ENCODE measurements at regions not wholly inside any gene's neighbourhood (a gene's known extent, or its start where the extent isn't known, plus 50 kb on each side); places are given as distances from the start of the nearest gene placed in this dataset.
"Not testable (repeated sequence)": the region's sequence is repeated elsewhere in the genome, so short reads cannot be mapped to it uniquely, and the experiment has no call there.

GRCh38 chrX:13478740-13479451, 90.5 kb upstream of the EGFL6 start:
- no peak for DNase-seq (ENCODE audit: low spot score)

- DNase-seq (ENCODE audit: low spot score), result no peak
Observed at GRCh38 chrX:13476384-13476783, 93.0 kb upstream of the EGFL6 start.

- DNase-seq (ENCODE audit: low spot score), result no peak
Observed at GRCh38 chrX:13474164-13474516, 95.3 kb upstream of the EGFL6 start.

DNA sequence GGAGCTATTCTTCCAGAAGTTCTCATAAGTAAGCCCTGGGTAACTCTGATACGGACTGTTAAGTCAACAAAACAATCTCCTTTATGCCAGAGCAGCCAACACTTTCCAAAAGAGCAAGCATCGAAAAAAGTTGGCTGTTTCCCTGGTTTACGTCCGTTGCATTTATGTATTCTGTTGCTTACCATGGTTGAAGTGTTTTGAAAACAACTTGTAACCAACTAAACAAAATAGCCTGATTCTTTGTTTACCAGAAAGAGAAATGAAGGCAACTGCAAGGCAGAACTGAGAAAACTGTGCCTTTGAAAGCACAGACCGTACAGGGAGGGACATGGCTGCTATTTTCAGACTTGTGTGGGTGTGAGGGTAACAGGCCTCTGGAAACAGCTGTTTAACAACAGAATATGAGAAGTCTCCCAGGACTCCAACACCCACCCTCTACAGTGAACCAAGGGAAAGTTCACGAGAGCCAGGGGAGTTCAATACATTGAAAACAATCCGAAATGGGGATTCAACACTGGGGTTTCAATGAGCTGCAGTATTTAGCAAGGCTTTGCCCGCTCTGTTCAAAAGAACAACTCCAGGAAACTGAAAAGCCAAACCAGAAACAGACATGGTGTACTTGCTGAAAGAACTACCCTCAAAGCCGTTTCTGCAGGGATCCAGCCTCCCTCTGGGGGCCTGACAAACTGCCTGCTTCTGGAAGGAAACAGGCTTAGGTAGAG, 95.8 kb upstream of the EGFL6 start:
- no peak for DNase-seq (ENCODE audit: low spot score)

GRCh38 chrX:13472975-13473374, 96.4 kb upstream of the EGFL6 start:
- DNase-seq (ENCODE audit: low spot score), result no peak

GRCh38 chrX:13471269-13471668, 98.1 kb upstream of the EGFL6 start:
- no peak for DNase-seq (ENCODE audit: low spot score)

DNA sequence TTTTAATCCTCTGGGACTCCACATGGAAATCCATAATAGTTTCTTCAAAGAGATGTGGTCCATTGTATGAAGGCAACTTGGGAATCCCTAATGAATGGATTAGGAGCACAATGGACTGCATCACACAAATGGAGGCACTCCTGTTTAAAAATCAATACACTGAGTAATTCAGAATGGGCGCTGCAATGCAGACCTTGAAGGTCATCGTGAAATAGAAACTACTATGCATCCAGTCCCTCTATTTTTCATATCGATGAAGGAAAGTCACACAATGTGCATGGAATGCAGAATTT, 98.8 kb upstream of the EGFL6 start:
- DNase-seq (ENCODE audit: low spot score), result no peak

- no peak for DNase-seq (ENCODE audit: low spot score)
Observed at GRCh38 chrX:13469963-13470684, 99.3 kb upstream of the EGFL6 start.

DNA sequence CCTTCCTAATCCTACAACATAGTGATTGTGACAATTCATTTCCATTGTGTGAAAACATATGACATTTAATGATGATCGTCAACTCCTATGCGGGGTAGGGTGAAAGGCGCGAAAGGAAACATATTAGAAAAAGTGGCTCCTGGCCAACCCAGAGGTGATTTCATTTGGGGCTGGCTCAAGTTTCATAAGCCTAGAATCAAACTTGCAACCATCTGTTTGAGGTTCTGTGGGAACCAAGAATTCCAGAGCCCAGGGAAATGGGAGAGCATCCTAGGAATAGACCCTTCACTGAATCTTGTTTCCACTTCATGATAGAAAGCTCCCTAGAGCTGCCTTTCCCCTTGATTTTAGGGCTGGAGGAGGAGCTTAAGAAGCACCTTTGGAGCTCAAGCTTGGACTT, 101.3 kb upstream of the EGFL6 start:
- DNase-seq (ENCODE audit: low spot score), result no peak

DNA sequence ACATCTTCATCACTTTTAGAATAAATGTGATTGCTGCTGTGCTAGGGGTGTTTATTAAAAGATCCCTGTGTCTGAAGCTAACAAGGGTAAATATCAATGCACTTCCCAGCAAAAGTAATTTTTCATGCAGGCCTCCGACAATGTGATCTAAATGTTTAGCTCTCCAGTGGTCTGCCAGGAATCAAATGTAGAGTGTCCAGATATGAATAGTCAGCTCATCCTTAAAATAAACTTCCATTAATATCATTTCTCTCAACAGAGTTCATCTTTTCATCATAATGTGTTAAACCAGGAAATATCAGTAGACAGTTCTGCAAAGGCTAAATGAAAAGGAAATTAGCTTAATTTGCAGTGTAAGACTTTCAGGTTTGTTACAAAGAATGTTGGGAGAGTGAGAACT, 102.2 kb upstream of the EGFL6 start:
- no peak for DNase-seq (ENCODE audit: low spot score)

- DNase-seq (ENCODE audit: low spot score), result no peak
Observed at GRCh38 chrX:13464599-13465275, 104.7 kb upstream of the EGFL6 start.

DNA sequence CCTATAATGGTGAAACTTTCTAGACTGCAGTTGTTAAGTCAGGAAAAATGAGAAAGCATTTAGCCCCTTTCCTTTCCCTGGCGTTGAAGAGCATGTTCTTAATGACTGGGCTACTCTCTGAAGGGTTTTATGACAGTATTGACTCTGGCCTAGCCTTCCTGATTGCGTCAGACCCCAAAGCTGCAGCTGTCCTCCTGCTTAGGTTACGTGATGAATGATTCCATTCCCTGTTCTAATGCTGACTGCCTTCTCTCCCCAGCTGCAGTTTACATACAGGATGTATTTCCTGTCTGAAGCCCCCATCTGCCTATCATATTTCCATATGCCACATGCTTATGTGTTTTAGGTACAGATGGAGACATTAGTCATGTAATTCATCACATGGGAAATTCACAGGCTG, 105.8 kb upstream of the EGFL6 start:
- peak; percentile 51 for DNase-seq (ENCODE audit: low spot score)

DNA sequence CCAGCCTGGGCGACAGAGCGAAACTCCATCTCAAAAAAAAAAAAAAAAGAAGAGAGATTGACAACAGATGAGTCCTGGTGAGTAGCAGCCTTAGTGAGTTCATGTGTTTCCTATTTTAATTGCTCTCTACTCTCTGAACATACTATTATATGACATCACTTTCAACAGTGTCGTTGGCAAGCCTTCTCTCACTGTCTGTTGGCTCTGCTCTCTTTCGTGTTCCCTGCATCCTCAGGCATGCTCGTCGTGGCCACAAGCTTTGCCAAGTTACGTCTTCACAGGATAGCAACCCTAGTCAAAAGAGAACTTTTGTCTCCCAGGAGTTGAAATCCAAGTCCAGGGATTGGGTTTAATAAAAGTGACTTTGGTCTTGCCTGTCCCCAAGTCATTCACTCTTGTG, 117.1 kb upstream of the EGFL6 start:
- no peak for DNase-seq (ENCODE audit: low spot score)

DNA sequence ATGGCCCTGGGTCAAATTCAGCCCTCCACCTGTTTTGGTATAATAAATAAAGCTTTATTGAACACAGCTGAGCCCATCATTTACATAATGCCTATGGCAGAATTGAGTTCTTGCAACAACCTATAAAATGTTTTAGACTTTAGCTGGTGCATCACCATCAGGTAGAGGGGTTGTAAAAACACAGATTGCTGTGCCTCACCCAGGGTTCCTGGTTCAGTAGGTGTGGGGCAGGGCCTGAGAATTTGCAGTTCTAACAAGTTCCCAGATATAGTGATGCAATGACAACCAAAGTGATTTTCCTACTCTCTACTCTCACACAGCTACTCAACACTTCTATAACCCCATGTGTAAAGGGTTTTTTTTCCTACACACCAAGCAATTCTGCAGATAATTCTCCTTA, 120.0 kb upstream of the EGFL6 start:
- no peak for DNase-seq (ENCODE audit: low spot score)

- no peak for DNase-seq (ENCODE audit: low spot score)
Observed at GRCh38 chrX:13448941-13449340, 120.5 kb upstream of the EGFL6 start.

GRCh38 chrX:13441608-13442007, 121.8 kb upstream of the ATXN3L start:
- not testable (repeated sequence) for DNase-seq (ENCODE audit: low spot score)

DNA sequence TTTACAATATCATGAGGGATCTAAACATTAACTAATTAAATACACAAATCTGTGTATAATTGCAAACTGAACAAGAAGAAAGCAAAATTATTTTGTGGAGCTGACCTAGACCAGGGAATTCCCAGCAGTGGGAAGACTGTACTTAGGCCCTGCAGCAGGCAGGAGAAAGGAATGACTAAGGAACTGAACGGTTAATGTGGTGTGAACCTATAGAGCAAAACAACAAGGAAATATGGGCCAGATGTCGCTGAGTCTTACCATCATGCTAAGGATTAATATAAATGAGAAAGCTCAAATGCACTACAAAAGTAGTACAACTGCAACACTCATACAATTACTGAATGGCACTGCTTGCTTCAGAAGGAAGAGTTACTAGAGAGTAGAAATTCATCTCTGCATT, 120.3 kb upstream of the ATXN3L start:
- no peak for DNase-seq (ENCODE audit: low spot score)

- DNase-seq (ENCODE audit: low spot score), result no peak
Observed at GRCh38 chrX:13433298-13433605, 113.4 kb upstream of the ATXN3L start.

DNA sequence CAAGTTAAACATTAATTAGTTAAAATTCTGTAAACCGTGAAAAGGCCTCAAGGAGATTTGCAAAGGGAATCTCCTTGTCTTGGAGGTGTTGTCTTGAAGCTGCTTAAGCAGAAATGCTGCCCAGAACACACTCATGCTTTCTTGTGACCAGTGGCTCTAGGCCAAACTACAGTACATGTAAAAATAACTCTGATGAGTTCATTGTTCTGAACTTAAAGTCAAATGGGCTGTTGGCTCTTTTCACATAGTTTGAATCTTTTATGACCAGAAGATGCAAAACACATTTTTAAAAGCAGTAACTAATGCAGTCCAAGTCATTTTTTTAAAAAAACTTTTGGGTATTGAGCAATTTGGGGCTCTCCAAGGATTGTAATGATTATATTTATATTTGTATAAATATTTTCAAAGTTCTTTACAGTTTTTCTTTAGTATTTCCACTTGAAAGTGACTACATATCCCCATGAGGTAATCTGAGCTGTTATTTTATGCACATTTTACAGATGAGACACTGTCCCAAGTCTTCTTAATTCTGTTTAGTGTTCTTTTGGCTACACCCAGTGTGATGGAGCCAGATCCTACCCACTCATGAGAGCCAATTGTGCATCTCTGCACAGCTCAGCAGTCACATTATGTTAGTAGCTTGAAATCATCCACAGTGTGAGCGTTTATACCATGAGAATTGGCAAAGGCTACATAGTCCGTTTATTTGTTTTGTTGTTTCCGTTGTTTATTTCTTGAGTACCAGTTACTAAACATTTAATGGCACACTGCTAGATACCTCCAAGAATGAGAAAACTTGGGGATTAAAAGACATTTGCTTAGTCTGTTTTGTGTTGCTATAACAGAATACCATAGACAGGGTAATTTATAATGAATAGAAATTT, 112.8 kb upstream of the ATXN3L start:
- peak; percentile 87 for DNase-seq (ENCODE audit: low spot score)

DNA sequence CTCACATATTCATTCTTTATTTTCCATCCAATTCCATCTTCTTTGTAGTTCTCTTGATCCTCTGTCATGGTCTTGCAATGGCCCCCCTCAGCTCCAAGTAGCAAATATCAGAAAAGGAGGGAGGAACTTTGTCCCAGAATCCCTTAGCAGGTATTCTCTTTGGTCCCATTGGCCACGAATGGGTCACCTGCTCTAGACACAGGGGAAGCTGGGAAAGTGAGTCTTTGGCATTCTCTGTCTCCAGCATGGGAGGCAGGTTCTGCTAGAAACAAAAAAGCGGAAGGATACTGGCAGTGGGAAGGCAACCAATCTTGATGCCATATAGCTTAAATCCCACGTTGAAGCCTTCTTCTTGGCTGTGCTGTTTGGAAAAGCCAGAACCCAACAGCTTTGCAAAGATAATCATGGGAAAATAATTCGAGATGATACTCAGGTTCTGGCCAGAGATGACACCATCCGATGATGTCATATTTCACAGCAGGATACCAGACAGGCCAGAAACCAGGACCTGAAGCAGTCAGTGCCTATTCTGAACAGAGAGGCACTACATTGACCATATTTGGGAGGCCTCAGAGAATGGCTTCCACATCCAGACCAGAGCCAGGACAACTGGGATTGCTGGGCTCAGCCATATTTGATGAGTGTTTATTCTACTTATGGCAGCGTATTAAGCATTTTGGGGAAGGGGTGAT, 110.4 kb upstream of the ATXN3L start:
- no peak for DNase-seq (ENCODE audit: low spot score)

DNA sequence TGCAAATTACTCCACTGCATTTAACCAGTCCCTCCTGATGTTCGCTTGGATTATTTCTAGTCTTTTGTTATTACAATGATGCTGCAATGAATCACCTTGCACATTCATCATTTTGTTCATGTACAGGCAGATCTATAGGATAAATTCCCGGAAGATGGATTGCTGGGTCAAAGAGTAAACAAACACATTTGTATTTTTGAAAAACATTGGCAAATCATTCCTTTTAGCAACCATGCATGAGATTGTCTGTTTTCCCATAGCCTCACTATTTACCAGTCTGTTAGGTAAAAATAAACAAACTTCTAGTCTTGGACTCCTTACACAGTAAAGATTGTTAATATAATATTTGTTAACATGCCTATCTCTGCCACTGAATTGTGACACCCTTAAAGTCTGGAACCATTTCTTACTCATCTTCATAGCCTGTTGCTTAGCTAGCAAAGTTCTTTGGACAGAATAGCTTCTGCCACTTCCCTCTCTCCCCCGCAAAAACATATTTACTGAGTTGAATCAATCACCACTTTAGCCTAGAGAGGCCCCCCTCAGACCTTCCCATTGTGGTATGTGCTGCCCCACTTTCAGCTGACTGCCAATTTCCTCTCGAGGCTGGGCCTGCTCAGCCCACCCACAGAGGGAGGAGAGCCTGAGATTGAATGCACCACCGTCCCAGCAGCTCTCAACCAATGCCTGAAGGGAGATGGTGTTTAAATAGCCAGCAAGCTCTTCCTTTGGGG, 108.4 kb upstream of the ATXN3L start:
- peak; percentile 21 for DNase-seq (ENCODE audit: low spot score)
